Liver (tissue), 3 donors: ENCODE measurements at regions not wholly inside any gene's neighbourhood (a gene's known extent, or its start where the extent isn't known, plus 50 kb on each side); places are given as distances from the start of the nearest gene placed in this dataset.

Source experiments
- CTCF ChIP-seq: fragments of 150-350 bp; IDR thresholded peaks from 2 replicates; pipeline ENCODE4 v1.5.1; 2017; ENCODE audit warnings: improper control_type of control experiment, low read depth, low read length; ENCODE audit not compliant: missing input control
- GABPA ChIP-seq, 2 donors: IDR thresholded peaks in 1 of 2; conservative IDR thresholded peaks in 1 of 2; 2 replicates each; pipeline ENCODE4 v1.6.1; 2016; ENCODE audit warnings: antibody characterized with exemption in 2 of 2, mild to moderate bottlenecking in 1 of 2, moderate library complexity in 1 of 2
- MAX ChIP-seq: IDR thresholded peaks from 2 replicates; pipeline ENCODE4 v1.6.1; 2016; ENCODE audit warnings: antibody characterized with exemption
- RAD21 ChIP-seq, 2 donors: IDR thresholded peaks; 2 replicates each; pipeline ENCODE4 v1.6.1; 2016; ENCODE audit warnings: antibody characterized with exemption in 2 of 2, mild to moderate bottlenecking in 2 of 2
- SP1 ChIP-seq: IDR thresholded peaks from 2 replicates; pipeline ENCODE4 v1.6.1; 2018; ENCODE audit warnings: antibody characterized with exemption, mild to moderate bottlenecking
- YY1 ChIP-seq: IDR thresholded peaks from 2 replicates; pipeline ENCODE4 v1.6.1; 2016; ENCODE audit warnings: antibody characterized with exemption, mild to moderate bottlenecking
- donor health status: healthy.
- donor health status: healthy.

- TF ChIP-seq RAD21 (IDR thresholded peaks at IDR 0.05), result no peak
- no peak for TF ChIP-seq CTCF
- TF ChIP-seq GABPA (IDR thresholded peaks at IDR 0.05 in 1 of 2, conservative IDR thresholded peaks at IDR 0.05 in 1 of 2), result no peak
- no peak for TF ChIP-seq MAX
- TF ChIP-seq SP1, result no peak
- no peak for TF ChIP-seq YY1
Observed at GRCh38 chr3:46123646-46124045, 84.5 kb downstream of the CCR1 start.
